Keratinocyte (primary cell): ENCODE measurements at regions not wholly inside any gene's neighbourhood (a gene's known extent, or its start where the extent isn't known, plus 50 kb on each side); places are given as distances from the start of the nearest gene placed in this dataset.

Experiments used
- EZH2 ChIP-seq: IDR thresholded peaks from one replicate; pipeline ENCODE4 v1.6.1; 2012; ENCODE audit warnings: inconsistent platforms, mild to moderate bottlenecking, low read length, moderate library complexity
- TF ChIP-seq, protein P1 (sequence below), 3 experiments: IDR thresholded peaks in 1 of 3; conservative IDR thresholded peaks in 1 of 3; optimal IDR thresholded peaks in 1 of 3; 2 replicates in 2 of 3; 3 replicates in 1 of 3; pipeline versions ENCODE3 to v1.5.1; 2011; ENCODE audit warnings: low read length in 3 of 3, mild to moderate bottlenecking in 3 of 3, moderate library complexity in 2 of 3, control low read depth in 1 of 3, inconsistent platforms in 1 of 3; ENCODE audit not compliant: insufficient read depth in 2 of 3; ENCODE audit errors: extremely low read depth in 1 of 3

GRCh38 chr9:135012166-135012565, 75.3 kb upstream of the OLFM1 start:
- TF ChIP-seq, protein P1, sequence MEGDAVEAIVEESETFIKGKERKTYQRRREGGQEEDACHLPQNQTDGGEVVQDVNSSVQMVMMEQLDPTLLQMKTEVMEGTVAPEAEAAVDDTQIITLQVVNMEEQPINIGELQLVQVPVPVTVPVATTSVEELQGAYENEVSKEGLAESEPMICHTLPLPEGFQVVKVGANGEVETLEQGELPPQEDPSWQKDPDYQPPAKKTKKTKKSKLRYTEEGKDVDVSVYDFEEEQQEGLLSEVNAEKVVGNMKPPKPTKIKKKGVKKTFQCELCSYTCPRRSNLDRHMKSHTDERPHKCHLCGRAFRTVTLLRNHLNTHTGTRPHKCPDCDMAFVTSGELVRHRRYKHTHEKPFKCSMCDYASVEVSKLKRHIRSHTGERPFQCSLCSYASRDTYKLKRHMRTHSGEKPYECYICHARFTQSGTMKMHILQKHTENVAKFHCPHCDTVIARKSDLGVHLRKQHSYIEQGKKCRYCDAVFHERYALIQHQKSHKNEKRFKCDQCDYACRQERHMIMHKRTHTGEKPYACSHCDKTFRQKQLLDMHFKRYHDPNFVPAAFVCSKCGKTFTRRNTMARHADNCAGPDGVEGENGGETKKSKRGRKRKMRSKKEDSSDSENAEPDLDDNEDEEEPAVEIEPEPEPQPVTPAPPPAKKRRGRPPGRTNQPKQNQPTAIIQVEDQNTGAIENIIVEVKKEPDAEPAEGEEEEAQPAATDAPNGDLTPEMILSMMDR (optimal IDR thresholded peaks at IDR 0.05 in 1 of 3, IDR thresholded peaks at IDR 0.05 in 1 of 3, conservative IDR thresholded peaks at IDR 0.05 in 1 of 3; ENCODE audit: extremely low read depth in 1 of 3, insufficient read depth in 2 of 3, low read length in 3 of 3): no peak
- no peak for TF ChIP-seq EZH2
